ENCODE measurements at regions not wholly inside any gene's neighbourhood (a gene's known extent, or its start where the extent isn't known, plus 50 kb on each side); places are given as distances from the start of the nearest gene placed in this dataset.
"Not testable (repeated sequence)": the region's sequence is repeated elsewhere in the genome, so short reads cannot be mapped to it uniquely, and the experiment has no call there.

DNA sequence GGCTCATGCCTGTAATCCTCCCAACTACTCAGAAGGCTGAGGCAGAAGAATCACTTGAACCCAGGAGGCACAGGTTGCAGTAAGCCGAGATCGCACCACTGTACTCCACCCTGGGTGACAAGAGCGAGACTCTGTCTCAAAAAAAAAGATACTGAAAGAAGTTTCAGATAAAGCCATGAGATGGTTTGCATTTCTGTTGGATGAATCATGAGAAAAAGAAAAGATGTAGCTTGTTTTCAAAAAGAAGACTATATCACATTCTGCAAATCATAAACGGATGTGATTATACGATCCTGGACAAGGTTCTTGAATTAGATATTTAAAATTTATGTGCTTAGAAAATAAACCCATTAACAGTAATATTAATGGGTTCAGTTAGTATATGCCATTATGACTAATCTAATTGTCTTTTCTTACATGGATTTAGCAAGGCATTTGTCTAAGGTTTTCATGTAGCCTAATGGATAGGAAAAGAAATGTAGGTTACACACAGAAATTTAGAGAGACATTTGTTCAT is 345.9 kb downstream of the SLC7A11 start:
- no peaks in the 10 kb centered on the region for H3K36me3 ChIP-seq
- no peak overlapping the region for H3K27ac ChIP-seq
- TF ChIP-seq, protein P1, sequence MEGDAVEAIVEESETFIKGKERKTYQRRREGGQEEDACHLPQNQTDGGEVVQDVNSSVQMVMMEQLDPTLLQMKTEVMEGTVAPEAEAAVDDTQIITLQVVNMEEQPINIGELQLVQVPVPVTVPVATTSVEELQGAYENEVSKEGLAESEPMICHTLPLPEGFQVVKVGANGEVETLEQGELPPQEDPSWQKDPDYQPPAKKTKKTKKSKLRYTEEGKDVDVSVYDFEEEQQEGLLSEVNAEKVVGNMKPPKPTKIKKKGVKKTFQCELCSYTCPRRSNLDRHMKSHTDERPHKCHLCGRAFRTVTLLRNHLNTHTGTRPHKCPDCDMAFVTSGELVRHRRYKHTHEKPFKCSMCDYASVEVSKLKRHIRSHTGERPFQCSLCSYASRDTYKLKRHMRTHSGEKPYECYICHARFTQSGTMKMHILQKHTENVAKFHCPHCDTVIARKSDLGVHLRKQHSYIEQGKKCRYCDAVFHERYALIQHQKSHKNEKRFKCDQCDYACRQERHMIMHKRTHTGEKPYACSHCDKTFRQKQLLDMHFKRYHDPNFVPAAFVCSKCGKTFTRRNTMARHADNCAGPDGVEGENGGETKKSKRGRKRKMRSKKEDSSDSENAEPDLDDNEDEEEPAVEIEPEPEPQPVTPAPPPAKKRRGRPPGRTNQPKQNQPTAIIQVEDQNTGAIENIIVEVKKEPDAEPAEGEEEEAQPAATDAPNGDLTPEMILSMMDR (IDR thresholded peaks at IDR 0.05): no peak
- H3K27me3 ChIP-seq: no peaks in the 10 kb centered on the region
- no peaks in the 10 kb centered on the region for H3K9me3 ChIP-seq
- no peak overlapping the region for H3K4me3 ChIP-seq
- no peaks in the 10 kb centered on the region for H3K4me1 ChIP-seq
- DNase-seq (ENCODE audit: low spot score): no peak

DNA sequence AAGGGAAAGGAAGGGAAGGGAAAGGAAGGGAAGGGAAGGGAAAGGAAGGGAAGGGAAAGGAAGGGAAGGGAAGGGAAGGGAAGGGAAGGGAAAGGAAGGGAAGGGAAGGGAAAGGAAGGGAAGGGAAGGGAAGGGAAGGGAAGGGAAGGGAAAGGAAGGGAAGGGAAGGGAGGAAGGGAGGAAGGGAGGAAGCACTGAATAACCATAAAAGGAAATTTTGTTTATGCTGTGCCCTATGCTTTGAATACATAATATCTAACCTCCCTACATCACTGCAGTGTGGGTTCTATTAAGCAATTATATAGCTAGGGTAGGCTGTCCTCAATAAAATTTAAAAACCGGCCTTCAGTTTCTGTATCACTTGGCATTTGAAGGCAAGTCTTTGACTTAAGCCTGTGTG is 346.6 kb downstream of the SLC7A11 start:
- not testable (repeated sequence) for H3K4me3 ChIP-seq; H3K4me1 ChIP-seq; H3K9me3 ChIP-seq; H3K36me3 ChIP-seq; DNase-seq (ENCODE audit: low spot score); H3K27ac ChIP-seq; H3K27me3 ChIP-seq

DNA sequence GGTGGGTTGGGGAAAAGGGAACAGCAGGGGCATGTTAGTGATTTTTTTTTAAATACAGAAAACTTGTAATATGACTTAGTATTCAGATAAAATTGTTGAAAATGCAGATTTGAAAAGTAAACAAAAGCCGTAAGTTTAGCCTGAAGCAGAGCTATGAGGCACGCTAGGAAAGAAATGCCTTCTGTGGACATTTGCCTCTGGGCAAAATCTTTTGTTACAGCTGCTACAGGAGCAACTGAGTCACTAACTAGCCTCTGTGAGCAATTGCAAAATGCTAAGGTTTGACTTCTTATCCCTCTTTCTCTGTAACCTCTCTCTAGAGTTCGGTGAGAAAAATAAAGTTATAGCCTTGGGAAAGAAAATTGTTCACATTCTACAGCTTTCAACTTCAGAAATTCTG is 350.0 kb downstream of the SLC7A11 start:
- Histone ChIP-seq H3K4me3 (no peak overlapping the region), H3K27me3 (no peaks in the 10 kb centered on the region), H3K4me1 (no peaks in the 10 kb centered on the region), H3K36me3 (no peaks in the 10 kb centered on the region), H3K9me3 (no peaks in the 10 kb centered on the region), H3K27ac (no peak overlapping the region)
- no peak for DNase-seq (ENCODE audit: low spot score)
- TF ChIP-seq, protein P1 (IDR thresholded peaks at IDR 0.05): no peak

DNA sequence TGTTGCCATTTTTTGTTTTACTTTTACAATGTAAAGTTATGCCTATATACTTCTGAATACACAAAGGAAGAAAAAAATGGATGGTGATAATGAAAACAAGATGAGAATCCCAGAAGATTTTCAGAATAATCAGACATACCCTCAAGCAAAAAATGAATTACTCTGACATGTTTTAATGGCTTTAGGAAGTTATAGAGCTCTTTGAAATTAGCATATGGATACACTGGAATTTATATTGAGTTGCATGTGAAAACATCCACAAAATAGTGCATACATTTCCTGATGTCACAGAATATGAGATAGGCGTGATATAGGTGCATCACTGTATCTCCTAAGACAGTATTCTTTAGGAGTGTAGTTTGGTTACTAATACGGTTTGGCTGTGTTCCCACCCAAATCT is 351.3 kb downstream of the SLC7A11 start:
- no peak for DNase-seq (ENCODE audit: low spot score)

DNA sequence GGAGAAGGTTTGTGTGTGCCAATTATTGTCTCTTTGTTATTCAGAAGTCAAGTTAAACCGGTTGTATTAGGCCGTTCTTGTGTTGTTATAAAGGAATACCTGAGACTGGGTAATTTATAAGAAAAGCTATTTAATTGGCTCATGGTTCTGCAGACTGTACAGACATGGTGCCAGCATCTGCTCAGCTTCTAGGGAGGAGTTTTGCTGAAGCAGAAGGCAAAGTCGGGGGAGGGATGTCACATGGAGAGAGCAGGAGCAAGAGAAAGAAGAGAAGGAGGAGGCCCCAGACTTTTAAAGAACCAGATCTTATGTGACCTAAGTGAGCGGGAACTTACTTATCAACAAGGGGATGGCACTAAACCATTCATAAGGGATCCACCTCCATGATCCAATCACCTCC is 349.3 kb upstream of the PCDH18 start:
- TF ChIP-seq, protein P1 (IDR thresholded peaks at IDR 0.05): no peak

More for the DNA sequence above, 351.3 kb downstream of the SLC7A11 start:
- no peaks in the 10 kb centered on the region for H3K4me1 ChIP-seq
- H3K27ac ChIP-seq: no peak overlapping the region
- no peaks in the 10 kb centered on the region for H3K36me3 ChIP-seq
- H3K27me3 ChIP-seq: no peaks in the 10 kb centered on the region
- TF ChIP-seq, protein P1 (IDR thresholded peaks at IDR 0.05): no peak
- no peaks in the 10 kb centered on the region for H3K9me3 ChIP-seq
- no peak overlapping the region for H3K4me3 ChIP-seq

DNA sequence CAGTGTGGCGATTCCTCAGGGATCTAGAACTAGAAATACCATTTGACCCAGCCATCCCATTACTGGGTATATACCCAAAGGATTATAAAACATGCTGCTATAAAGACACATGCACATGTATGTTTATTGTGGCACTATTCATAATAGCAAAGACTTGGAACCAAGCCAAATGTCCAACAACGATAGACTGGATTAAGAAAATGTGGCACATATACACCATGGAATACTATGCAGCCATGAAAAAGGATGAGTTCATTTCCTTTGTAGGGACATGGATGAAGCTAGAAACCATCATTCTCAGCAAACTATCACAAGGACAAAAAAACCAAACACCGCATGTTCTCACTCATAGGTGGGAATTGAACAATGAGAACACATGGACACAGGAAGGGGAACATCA is 335.8 kb upstream of the PCDH18 start:
- not testable (repeated sequence) for H3K36me3 ChIP-seq; H3K4me1 ChIP-seq; H3K27me3 ChIP-seq; DNase-seq (ENCODE audit: low spot score); H3K4me3 ChIP-seq; H3K27ac ChIP-seq; H3K9me3 ChIP-seq

More for the DNA sequence above, 349.3 kb upstream of the PCDH18 start:
- no peak for DNase-seq (ENCODE audit: low spot score)
- H3K4me1 ChIP-seq: no peaks in the 10 kb centered on the region
- H3K36me3 ChIP-seq: no peaks in the 10 kb centered on the region
- no peak overlapping the region for H3K4me3 ChIP-seq
- H3K9me3 ChIP-seq: no peaks in the 10 kb centered on the region
- H3K27me3 ChIP-seq: no peaks in the 10 kb centered on the region
- no peak overlapping the region for H3K27ac ChIP-seq

DNA sequence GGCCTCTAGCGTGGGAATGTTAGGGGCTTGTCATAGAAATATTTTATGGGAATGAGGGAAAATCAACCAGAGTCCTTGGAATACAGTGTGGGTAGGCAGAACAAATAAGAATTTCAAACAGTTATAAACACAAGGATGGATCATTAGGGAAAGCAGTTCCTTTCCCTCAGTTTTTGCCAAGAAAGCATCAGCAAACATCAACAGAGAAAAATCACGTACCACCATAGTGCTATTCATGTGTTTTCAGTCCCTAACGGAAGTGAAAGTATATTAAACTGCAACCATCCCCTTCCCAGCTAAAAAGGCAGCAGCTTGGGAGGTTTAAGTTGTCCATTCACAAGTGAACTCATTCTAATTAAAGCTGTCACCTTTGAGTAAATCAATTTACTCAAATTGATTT is 334.4 kb upstream of the PCDH18 start:
- TF ChIP-seq, protein P1 (IDR thresholded peaks at IDR 0.05): no peak
- DNase-seq (ENCODE audit: low spot score): no peak
- H3K27me3 ChIP-seq: no peaks in the 10 kb centered on the region
- no peaks in the 10 kb centered on the region for H3K4me1 ChIP-seq
- H3K4me3 ChIP-seq: no peak overlapping the region
- no peaks in the 10 kb centered on the region for H3K36me3 ChIP-seq
- no peaks in the 10 kb centered on the region for H3K9me3 ChIP-seq
- H3K27ac ChIP-seq: no peak overlapping the region
